GM23248 (cell line): ENCODE measurements at regions not wholly inside any gene's neighbourhood (a gene's known extent, or its start where the extent isn't known, plus 50 kb on each side); places are given as distances from the start of the nearest gene placed in this dataset.

ENCODE experiments used
- EZH2 ChIP-seq: fragments of 200-600 bp; sonication (generic); IDR thresholded peaks from 2 replicates; pipeline ENCODE4 v1.6.1; 2018; ENCODE audit warnings: antibody characterized with exemption, mild to moderate bottlenecking; ENCODE audit not compliant: insufficient read depth, poor library complexity, severe bottlenecking
- EZH2phosphoT487 ChIP-seq: fragments of 200-600 bp; sonication (generic); IDR thresholded peaks from 2 replicates; pipeline ENCODE4 v1.6.1; 2018; ENCODE audit warnings: antibody characterized with exemption, moderate library complexity, mild to moderate bottlenecking, low read depth; ENCODE audit not compliant: insufficient read depth

- TF ChIP-seq EZH2 (no peak), EZH2phosphoT487 (no peak)
These were observed 371.8 kb upstream of the CHORDC1 start for GRCh38 chr11:90594658-90595057.
